Small intestine (tissue), 7 donors: ENCODE measurements at regions not wholly inside any gene's neighbourhood (a gene's known extent, or its start where the extent isn't known, plus 50 kb on each side); places are given as distances from the start of the nearest gene placed in this dataset.

Experiments used
- DNase-seq, 2 donors: peaks; one replicate each; pipeline versions ENCODE4 v3.0.0 to v3.0.0-alpha.2; 2013
- FAIRE-seq: peaks from 2 replicates; lab custom pipeline; 2012; peaks lifted over from hg19 to GRCh38; lab: Jason Lieb, UNC
- H3K27ac ChIP-seq, 3 donors: one replicate each; pipeline ENCODE4 v1.5.1; 2013; ENCODE audit warnings: low read length in 2 of 3, mild to moderate bottlenecking in 2 of 3, control low read depth in 1 of 3, inconsistent platforms in 1 of 3, low read depth in 1 of 3, moderate library complexity in 1 of 3
- H3K27me3 ChIP-seq, 3 donors: one replicate each; pipeline ENCODE4 v1.6.1; 2013; ENCODE audit warnings: low read length in 3 of 3, inconsistent platforms in 1 of 3; ENCODE audit not compliant: control insufficient read depth in 3 of 3, insufficient read depth in 3 of 3
- H3K36me3 ChIP-seq, 3 donors: one replicate each; pipeline ENCODE4 v1.6.1; 2013; ENCODE audit warnings: low read length in 3 of 3, inconsistent platforms in 1 of 3, low read depth in 1 of 3, mild to moderate bottlenecking in 1 of 3, moderate library complexity in 1 of 3; ENCODE audit not compliant: control insufficient read depth in 3 of 3, insufficient read depth in 2 of 3
- H3K4me1 ChIP-seq, 3 donors: one replicate each; pipeline ENCODE4 v1.6.1; 2013; ENCODE audit warnings: low read length in 2 of 3, inconsistent platforms in 1 of 3, low read depth in 1 of 3, mild to moderate bottlenecking in 1 of 3, moderate library complexity in 1 of 3; ENCODE audit not compliant: control insufficient read depth in 3 of 3, insufficient read depth in 2 of 3
- H3K4me3 ChIP-seq, 3 donors: one replicate each; pipeline ENCODE4 v1.5.1; 2013; ENCODE audit warnings: low read length in 3 of 3, control low read depth in 1 of 3, inconsistent platforms in 1 of 3, low read depth in 1 of 3, mild to moderate bottlenecking in 1 of 3, moderate library complexity in 1 of 3
- H3K9me3 ChIP-seq, 2 donors: one replicate each; pipeline ENCODE4 v1.6.1; 2013; ENCODE audit warnings: low read depth in 1 of 2, low read length in 1 of 2; ENCODE audit not compliant: control insufficient read depth in 2 of 2, insufficient read depth in 1 of 2
- WGBS, 3 donors: extraction: QIAGEN DNeasy Blood & Tissue Kit; methylation state at CpG; one replicate each; pipeline ENCODE4 v1.1.7; 2013; 5-methylcytosine and 5-hydroxymethylcytosine counted together
- donor health status: healthy with polysubstance abuse.
- donor health status: control.
- donor health status: control.
- donor health status: Bipolar disorder and iron deficiency.
- donor health status: healthy.

DNA sequence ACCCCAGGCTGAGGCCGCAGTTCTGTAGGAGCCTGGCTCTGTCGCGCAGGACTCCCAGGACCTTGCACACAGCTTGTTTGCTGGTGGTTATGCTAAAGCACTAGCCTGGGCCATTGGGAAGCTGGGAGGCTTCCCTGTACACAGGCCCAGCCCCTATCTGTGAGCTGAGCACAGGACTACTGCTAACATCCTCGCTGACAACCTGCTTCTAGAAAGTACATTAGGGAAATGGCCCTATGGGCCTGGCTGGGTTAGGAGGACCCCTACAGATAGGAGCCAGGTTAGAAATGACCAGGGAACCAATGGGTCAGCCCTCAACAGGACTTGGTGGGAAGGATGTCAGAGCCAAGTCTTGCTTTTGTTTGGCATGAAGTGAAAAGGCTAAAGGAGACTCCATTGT is 219.4 kb upstream of the LNX1 start:
- no peak for DNase-seq
- Histone ChIP-seq H3K4me3 (no peak overlapping the region), H3K4me1 (no peaks in the 10 kb centered on the region), H3K36me3 (no peaks in the 10 kb centered on the region), H3K9me3 (no peaks in the 10 kb centered on the region), H3K27me3 (no peaks in the 10 kb centered on the region), H3K27ac (no peak overlapping the region)
- no peak for FAIRE-seq
- 96 to 98% (median 97%) methylated on average over 4 of the region's 4 CpGs for WGBS, 3 donors

DNA sequence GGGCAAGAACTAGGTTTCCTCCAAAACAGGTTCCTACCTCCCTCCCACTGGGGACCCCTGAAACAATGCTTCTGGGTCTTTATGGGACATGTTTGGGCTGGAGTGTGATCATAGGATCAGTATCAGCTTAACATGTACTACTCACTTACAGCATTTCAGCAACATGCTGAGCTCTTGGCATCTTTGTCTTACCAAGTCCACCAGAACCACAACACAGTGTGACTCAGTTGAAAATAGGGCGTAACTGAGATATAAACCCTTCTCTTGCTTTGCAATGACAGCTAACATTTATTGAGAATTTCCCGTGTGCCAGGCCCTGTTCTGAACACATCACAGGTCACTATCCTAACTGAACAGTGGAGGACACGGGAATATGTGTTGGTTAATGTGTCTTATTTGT is 218.5 kb upstream of the LNX1 start:
- H3K36me3 ChIP-seq, result no peaks in the 10 kb centered on the region
- H3K27me3 ChIP-seq, result no peaks in the 10 kb centered on the region
- H3K4me1 ChIP-seq, result no peaks in the 10 kb centered on the region
- DNase-seq (no peak), FAIRE-seq (no peak)
- no peak overlapping the region for H3K4me3 ChIP-seq
- 84 to 92% (median 89%) methylated on average over 3 of the region's 3 CpGs for WGBS, 3 donors
- H3K27ac ChIP-seq, result no peak overlapping the region
- no peaks in the 10 kb centered on the region for H3K9me3 ChIP-seq

GRCh38 chr4:53805291-53805690 is 214.0 kb upstream of the LNX1 start:
- 70 to 77% (median 73%) methylated on average over 5 of the region's 5 CpGs for WGBS, 3 donors
- FAIRE-seq (no peak), DNase-seq (no peak)
- Histone ChIP-seq H3K27ac (no peak overlapping the region), H3K4me3 (no peak overlapping the region), H3K36me3 (no peaks in the 10 kb centered on the region), H3K4me1 (no peaks in the 10 kb centered on the region), H3K9me3 (no peaks in the 10 kb centered on the region), H3K27me3 (no peaks in the 10 kb centered on the region)

GRCh38 chr4:53804719-53805118 is 213.4 kb upstream of the LNX1 start:
- DNase-seq (peak; percentile 39 to 44), FAIRE-seq (no peak)
- Histone ChIP-seq H3K4me3 (no peak overlapping the region), H3K9me3 (no peaks in the 10 kb centered on the region), H3K36me3 (no peaks in the 10 kb centered on the region), H3K27ac (no peak overlapping the region), H3K27me3 (no peaks in the 10 kb centered on the region), H3K4me1 (no peaks in the 10 kb centered on the region)
- WGBS, 3 donors, result 65 to 69% (median 65%) methylated on average over 2 of the region's 2 CpGs

- H3K27ac ChIP-seq, result no peak overlapping the region
- no peak for FAIRE-seq
- H3K4me3 ChIP-seq, result no peak overlapping the region
- no peaks in the 10 kb centered on the region for H3K36me3 ChIP-seq
- H3K9me3 ChIP-seq, result no peaks in the 10 kb centered on the region
- 53 to 81% (median 66%) methylated on average over 2 of the region's 2 CpGs for WGBS, 3 donors
- no peaks in the 10 kb centered on the region for H3K27me3 ChIP-seq
- DNase-seq, result no peak
- H3K4me1 ChIP-seq, result no peaks in the 10 kb centered on the region
Measured at GRCh38 chr4:53802500-53802899, 211.2 kb upstream of the LNX1 start.

DNA sequence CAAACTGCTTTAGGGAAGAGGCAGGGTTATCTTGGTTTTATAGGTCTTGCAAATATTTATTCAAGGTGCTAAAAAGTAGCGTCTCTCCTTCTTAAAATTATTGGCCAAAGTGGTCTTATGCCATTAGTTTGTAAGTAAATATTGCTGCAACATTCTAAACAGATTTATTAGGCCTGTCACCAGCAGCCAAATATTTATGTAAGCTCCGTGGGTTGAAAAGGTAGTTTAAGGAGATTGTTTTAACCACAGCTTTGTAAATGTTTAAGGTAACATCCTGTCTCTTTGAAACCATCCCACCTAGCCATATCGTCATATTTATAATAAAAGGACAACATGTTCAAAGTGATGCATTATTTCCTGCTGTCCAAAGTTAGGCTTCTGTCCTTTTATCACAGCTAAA is 210.1 kb upstream of the LNX1 start:
- Histone ChIP-seq H3K4me3 (no peak overlapping the region), H3K9me3 (no peaks in the 10 kb centered on the region), H3K27ac (no peak overlapping the region), H3K36me3 (no peaks in the 10 kb centered on the region), H3K27me3 (no peaks in the 10 kb centered on the region), H3K4me1 (no peaks in the 10 kb centered on the region)
- FAIRE-seq (no peak), DNase-seq (no peak)
- 46 to 65% (median 52%) methylated on average over 3 of the region's 3 CpGs for WGBS, 3 donors

- WGBS, 3 donors, result 78 to 86% (median 85%) methylated on average over 3 of the region's 3 CpGs
- FAIRE-seq (no peak), DNase-seq (no peak)
- Histone ChIP-seq H3K9me3 (no peaks in the 10 kb centered on the region), H3K4me3 (no peak overlapping the region), H3K27ac (no peak overlapping the region), H3K36me3 (no peaks in the 10 kb centered on the region), H3K4me1 (no peaks in the 10 kb centered on the region), H3K27me3 (no peaks in the 10 kb centered on the region)
Measured at GRCh38 chr4:53800741-53801140, 209.5 kb upstream of the LNX1 start.

DNA sequence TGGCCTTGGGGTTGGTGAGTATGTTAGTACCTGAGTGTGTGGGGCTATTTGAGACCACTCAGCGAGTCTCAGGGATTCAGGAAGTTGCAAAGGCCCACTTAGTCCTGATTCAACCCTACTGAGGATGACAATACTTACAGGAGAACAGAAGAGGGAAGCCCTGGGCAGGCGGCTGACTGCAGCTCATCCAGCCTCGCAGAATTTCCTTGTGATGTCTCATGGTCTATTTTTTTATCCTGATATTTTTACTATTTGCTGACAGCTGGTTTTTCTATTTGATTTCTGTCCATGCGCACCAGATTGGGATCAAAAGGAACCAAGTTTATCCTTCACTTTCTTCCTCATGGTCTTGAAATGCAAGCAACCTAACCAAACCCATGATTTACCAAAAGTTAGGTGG is 201.8 kb upstream of the LNX1 start:
- Histone ChIP-seq H3K36me3 (no peaks in the 10 kb centered on the region), H3K27ac (no peak overlapping the region), H3K27me3 (no peaks in the 10 kb centered on the region), H3K4me1 (no peaks in the 10 kb centered on the region), H3K4me3 (no peak overlapping the region), H3K9me3 (no peaks in the 10 kb centered on the region)
- DNase-seq, result no peak
- no peak for FAIRE-seq
- 89 to 90% (median 90%) methylated on average over 4 of the region's 4 CpGs for WGBS, 3 donors

DNA sequence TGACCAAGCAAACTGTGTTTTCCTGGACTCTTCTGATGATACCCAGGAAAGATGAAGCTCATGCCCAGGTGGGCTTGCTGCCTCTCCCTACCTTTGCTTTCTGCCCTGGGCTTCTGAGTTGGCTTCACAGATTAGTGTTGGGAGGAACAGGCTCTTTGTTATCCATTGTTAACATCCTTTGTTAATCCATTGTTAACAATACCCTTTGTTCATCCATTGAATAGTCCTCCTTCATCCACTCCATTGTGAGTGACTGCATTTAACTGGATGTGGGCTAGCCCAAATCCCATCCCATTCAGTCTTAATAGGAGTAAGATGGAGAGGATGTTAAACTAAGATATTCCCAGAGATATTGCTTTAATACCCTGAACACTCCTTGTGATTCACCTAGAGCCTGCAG is 199.0 kb upstream of the LNX1 start:
- no peaks in the 10 kb centered on the region for H3K4me1 ChIP-seq
- FAIRE-seq (no peak), DNase-seq (no peak)
- H3K9me3 ChIP-seq, result no peaks in the 10 kb centered on the region
- H3K4me3 ChIP-seq, result no peak overlapping the region
- H3K27me3 ChIP-seq, result no peaks in the 10 kb centered on the region
- no peaks in the 10 kb centered on the region for H3K36me3 ChIP-seq
- no peak overlapping the region for H3K27ac ChIP-seq
